ENCODE measurements at regions not wholly inside any gene's neighbourhood (a gene's known extent, or its start where the extent isn't known, plus 50 kb on each side); places are given as distances from the start of the nearest gene placed in this dataset.

DNA sequence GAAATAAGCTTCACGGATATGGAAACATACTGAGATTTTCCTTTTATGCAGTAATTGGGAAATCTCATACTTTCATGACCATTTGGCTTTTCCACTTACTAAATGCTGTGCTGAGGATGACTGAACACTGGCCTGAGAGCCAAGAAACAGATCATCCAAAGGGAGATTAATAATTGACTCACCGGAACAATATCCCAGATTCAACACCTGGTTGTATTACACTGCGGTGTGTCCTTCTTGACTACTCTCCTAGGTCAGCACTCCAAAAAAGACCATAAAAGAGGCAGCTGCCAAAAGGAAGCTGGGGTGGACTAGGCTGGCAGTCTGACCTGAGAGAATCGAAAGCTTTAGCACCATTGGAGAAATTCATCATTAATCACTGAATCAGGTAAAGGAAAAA lies 469.1 kb downstream of the CBLN2 start:
- Mint-ChIP-seq H3K27me3 (no peaks in the 10 kb centered on the region), H3K4me3 (ENCODE audit: low read depth) (no peak overlapping the region), H3K27ac (no peak overlapping the region), H3K9me3 (ENCODE audit: low read depth) (peaks cover 6% of the 10 kb centered on the region), H3K4me1 (ENCODE audit: low read depth) (no peaks in the 10 kb centered on the region), H3K36me3 (ENCODE audit: insufficient read depth) (no peaks in the 10 kb centered on the region)
- TF ChIP-seq, protein P1, sequence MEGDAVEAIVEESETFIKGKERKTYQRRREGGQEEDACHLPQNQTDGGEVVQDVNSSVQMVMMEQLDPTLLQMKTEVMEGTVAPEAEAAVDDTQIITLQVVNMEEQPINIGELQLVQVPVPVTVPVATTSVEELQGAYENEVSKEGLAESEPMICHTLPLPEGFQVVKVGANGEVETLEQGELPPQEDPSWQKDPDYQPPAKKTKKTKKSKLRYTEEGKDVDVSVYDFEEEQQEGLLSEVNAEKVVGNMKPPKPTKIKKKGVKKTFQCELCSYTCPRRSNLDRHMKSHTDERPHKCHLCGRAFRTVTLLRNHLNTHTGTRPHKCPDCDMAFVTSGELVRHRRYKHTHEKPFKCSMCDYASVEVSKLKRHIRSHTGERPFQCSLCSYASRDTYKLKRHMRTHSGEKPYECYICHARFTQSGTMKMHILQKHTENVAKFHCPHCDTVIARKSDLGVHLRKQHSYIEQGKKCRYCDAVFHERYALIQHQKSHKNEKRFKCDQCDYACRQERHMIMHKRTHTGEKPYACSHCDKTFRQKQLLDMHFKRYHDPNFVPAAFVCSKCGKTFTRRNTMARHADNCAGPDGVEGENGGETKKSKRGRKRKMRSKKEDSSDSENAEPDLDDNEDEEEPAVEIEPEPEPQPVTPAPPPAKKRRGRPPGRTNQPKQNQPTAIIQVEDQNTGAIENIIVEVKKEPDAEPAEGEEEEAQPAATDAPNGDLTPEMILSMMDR (IDR thresholded peaks at IDR 0.05; ENCODE audit: unreplicated experiment): no peak
- no peak for DNase-seq (ENCODE audit: low spot score, unreplicated experiment)

DNA sequence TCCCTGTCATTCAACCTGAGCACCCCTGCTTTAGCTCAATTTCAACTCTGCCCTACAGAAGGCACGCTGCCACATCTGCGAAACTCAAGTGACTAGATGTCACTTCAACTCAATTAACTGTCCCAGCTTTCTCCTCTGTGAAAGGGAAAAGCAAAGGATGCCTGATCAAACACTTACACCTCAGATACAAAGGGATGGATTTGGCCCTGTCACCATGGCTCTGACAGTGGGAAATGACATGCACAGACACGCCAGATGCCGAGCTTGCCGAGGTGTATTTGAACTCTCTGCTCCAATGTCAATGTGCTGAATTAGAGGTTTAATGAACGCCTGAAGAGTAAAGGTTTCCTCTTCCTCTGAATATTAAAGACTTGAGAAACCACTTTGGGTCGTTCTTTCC lies 481.1 kb downstream of the CBLN2 start:
- H3K9me3 Mint-ChIP-seq (ENCODE audit: low read depth): no peaks in the 10 kb centered on the region
- no peak overlapping the region for H3K27ac Mint-ChIP-seq
- DNase-seq (ENCODE audit: low spot score, unreplicated experiment): no peak
- no peaks in the 10 kb centered on the region for H3K4me1 Mint-ChIP-seq (ENCODE audit: low read depth)
- TF ChIP-seq, protein P1 (IDR thresholded peaks at IDR 0.05; ENCODE audit: unreplicated experiment): no peak
- H3K27me3 Mint-ChIP-seq: no peaks in the 10 kb centered on the region
- no peak overlapping the region for H3K4me3 Mint-ChIP-seq (ENCODE audit: low read depth)
- H3K36me3 Mint-ChIP-seq (ENCODE audit: insufficient read depth): no peaks in the 10 kb centered on the region

GRCh38 chr18:72058851-72059250 lies 485.3 kb downstream of the CBLN2 start:
- Mint-ChIP-seq H3K4me1 (ENCODE audit: low read depth) (no peaks in the 10 kb centered on the region), H3K27me3 (no peaks in the 10 kb centered on the region), H3K36me3 (ENCODE audit: insufficient read depth) (no peaks in the 10 kb centered on the region), H3K4me3 (ENCODE audit: low read depth) (no peak overlapping the region), H3K27ac (no peak overlapping the region), H3K9me3 (ENCODE audit: low read depth) (no peaks in the 10 kb centered on the region)
- DNase-seq (ENCODE audit: low spot score, unreplicated experiment): no peak
- TF ChIP-seq, protein P1 (IDR thresholded peaks at IDR 0.05; ENCODE audit: unreplicated experiment): no peak

GRCh38 chr18:72056171-72056570 lies 488.0 kb downstream of the CBLN2 start:
- no peaks in the 10 kb centered on the region for H3K27me3 Mint-ChIP-seq
- TF ChIP-seq, protein P1 (IDR thresholded peaks at IDR 0.05; ENCODE audit: unreplicated experiment): no peak
- H3K4me3 Mint-ChIP-seq (ENCODE audit: low read depth): no peak overlapping the region
- H3K36me3 Mint-ChIP-seq (ENCODE audit: insufficient read depth): no peaks in the 10 kb centered on the region
- no peaks in the 10 kb centered on the region for H3K4me1 Mint-ChIP-seq (ENCODE audit: low read depth)
- H3K27ac Mint-ChIP-seq: no peak overlapping the region
- H3K9me3 Mint-ChIP-seq (ENCODE audit: low read depth): no peaks in the 10 kb centered on the region
- no peak for DNase-seq (ENCODE audit: low spot score, unreplicated experiment)

- no peak for DNase-seq (ENCODE audit: low spot score, unreplicated experiment)
- H3K27me3 Mint-ChIP-seq: no peaks in the 10 kb centered on the region
- H3K9me3 Mint-ChIP-seq (ENCODE audit: low read depth): no peaks in the 10 kb centered on the region
- no peak overlapping the region for H3K4me3 Mint-ChIP-seq (ENCODE audit: low read depth)
- H3K4me1 Mint-ChIP-seq (ENCODE audit: low read depth): no peaks in the 10 kb centered on the region
- H3K27ac Mint-ChIP-seq: no peak overlapping the region
- H3K36me3 Mint-ChIP-seq (ENCODE audit: insufficient read depth): no peaks in the 10 kb centered on the region
- TF ChIP-seq, protein P1 (IDR thresholded peaks at IDR 0.05; ENCODE audit: unreplicated experiment): peak; percentile 29
Measured at GRCh38 chr18:72041313-72042032, 502.7 kb downstream of the CBLN2 start.
